Ovary (tissue), 7 donors: ENCODE measurements at regions not wholly inside any gene's neighbourhood (a gene's known extent, or its start where the extent isn't known, plus 50 kb on each side); places are given as distances from the start of the nearest gene placed in this dataset.
"Not testable (repeated sequence)": the region's sequence is repeated elsewhere in the genome, so short reads cannot be mapped to it uniquely, and the experiment has no call there.

Experiments used
- DNase-seq, 5 donors: peaks; one replicate each; pipeline ENCODE4 v3.0.0-alpha.2; 2019 to 2020
- H3K27ac ChIP-seq, 2 donors: fragments of 200-600 bp; one replicate each; pipeline versions ENCODE4 v1.5.1 to v1.8.0; 2019 to 2022
- H3K27me3 ChIP-seq: fragments of 200-600 bp; one replicate; pipeline ENCODE4 v1.8.0; 2022
- H3K36me3 ChIP-seq: fragments of 200-600 bp; sonication (generic); one replicate; pipeline ENCODE4 v1.5.1; 2019
- H3K4me1 ChIP-seq: one replicate; pipeline ENCODE4 v1.8.1; 2013; ENCODE audit warnings: mild to moderate bottlenecking, moderate library complexity; ENCODE audit not compliant: insufficient read depth
- H3K4me3 ChIP-seq: fragments of 200-600 bp; sonication (generic); one replicate; pipeline ENCODE4 v1.5.1; 2017
- H3K9me3 ChIP-seq, 2 donors: fragments of 200-600 bp in 1 of 2; sonication (generic) in 1 of 2; one replicate each; pipeline versions ENCODE4 v1.5.1 to v1.8.1; 2013 to 2019; ENCODE audit warnings: mild to moderate bottlenecking in 1 of 2, moderate library complexity in 1 of 2
- CTCF ChIP-seq, 3 donors: fragments of 450-650 bp in 2 of 3; fragments of 200-600 bp in 1 of 3; IDR thresholded peaks; one replicate each; pipeline versions ENCODE4 v1.5.1 to v1.8.0; 2016 to 2022; ENCODE audit warnings: antibody characterized with exemption in 3 of 3, mild to moderate bottlenecking in 1 of 3
- EP300 ChIP-seq: sonication (generic); formaldehyde crosslinking; IDR thresholded peaks from one replicate; pipeline ENCODE4 v1.6.1; 2017; ENCODE audit warnings: antibody characterized with exemption
- POLR2A ChIP-seq: fragments of 450-650 bp; IDR thresholded peaks from one replicate; pipeline ENCODE4 v1.6.1; 2017; ENCODE audit warnings: antibody characterized with exemption, mild to moderate bottlenecking, moderate library complexity
- WGBS, 3 donors: extraction: QIAGEN DNeasy Blood & Tissue Kit in 1 of 3; methylation state at CpG; one replicate each; pipeline versions ENCODE4 v1.1.5 to v1.1.7; 2013 to 2017; 5-methylcytosine and 5-hydroxymethylcytosine counted together
- intact Hi-C, 4 donors: fragments of 100-400 bp; cut with DNase I; formaldehyde crosslinking; loops; one replicate each; pipeline versions ENCODE4 v1.11.0 to v1.15.1; 2022 to 2023
- donor health status: DM: no; HTN: no; CAD: no; lungs with moderate emphysema.
- donor health status: DM: no; HTN: no; CAD: no.
- donor health status: Bipolar disorder and iron deficiency.
- donor health status: DM: no; HTN: no; CAD: no.
- donor health status: DM: yes; HTN: yes; CAD: no.

GRCh38 chr11:13216711-13217075, 60.9 kb upstream of the BMAL1 start:
- DNase-seq: no peak
- Histone ChIP-seq H3K9me3 (no peaks in the 10 kb centered on the region), H3K27ac (no peak overlapping the region), H3K4me3 (no peak overlapping the region), H3K4me1 (peaks cover 6% of the 10 kb centered on the region), H3K36me3 (no peaks in the 10 kb centered on the region), H3K27me3 (no peaks in the 10 kb centered on the region)
- TF ChIP-seq POLR2A (no peak), EP300 (no peak), CTCF (IDR thresholded peaks at IDR 0.05) (no peak)
- 91 to 98% (median 94%) methylated on average over 3 of the region's 3 CpGs for WGBS, 3 donors
- intact Hi-C loops: no loop called here

GRCh38 chr11:13218685-13219084, 58.9 kb upstream of the BMAL1 start:
- H3K9me3 ChIP-seq, H3K27ac ChIP-seq, H3K4me3 ChIP-seq, H3K36me3 ChIP-seq, H3K27me3 ChIP-seq, intact Hi-C loops, DNase-seq, H3K4me1 ChIP-seq: not testable (repeated sequence)
- WGBS, 3 donors: 89 to 100% (median 96%) methylated on average over 1 of the region's 1 CpG

GRCh38 chr11:13220148-13220547, 57.4 kb upstream of the BMAL1 start:
- no peaks in the 10 kb centered on the region for H3K36me3 ChIP-seq
- peaks cover 1% of the 10 kb centered on the region for H3K4me1 ChIP-seq
- DNase-seq: no peak
- no peak overlapping the region for H3K27ac ChIP-seq
- 76 to 87% (median 79%) methylated on average over 3 of the region's 3 CpGs for WGBS, 3 donors
- TF ChIP-seq POLR2A (no peak), EP300 (no peak), CTCF (IDR thresholded peaks at IDR 0.05) (no peak)
- no peaks in the 10 kb centered on the region for H3K9me3 ChIP-seq
- no peak overlapping the region for H3K4me3 ChIP-seq
- intact Hi-C loops: no loop called here
- H3K27me3 ChIP-seq: no peaks in the 10 kb centered on the region

GRCh38 chr11:13221722-13222121, 55.9 kb upstream of the BMAL1 start:
- Histone ChIP-seq H3K36me3 (no peaks in the 10 kb centered on the region), H3K4me1 (no peaks in the 10 kb centered on the region), H3K9me3 (no peaks in the 10 kb centered on the region), H3K4me3 (no peak overlapping the region), H3K27me3 (no peaks in the 10 kb centered on the region), H3K27ac (no peak overlapping the region)
- no peak for DNase-seq
- intact Hi-C loops: no loop called here
- TF ChIP-seq EP300: no peak
- no peak for TF ChIP-seq CTCF (IDR thresholded peaks at IDR 0.05)
- no peak for TF ChIP-seq POLR2A
- 77 to 88% (median 77%) methylated on average over 4 of the region's 4 CpGs for WGBS, 3 donors

- WGBS, 3 donors: 57 to 91% (median 61%) methylated on average over 3 of the region's 3 CpGs
- intact Hi-C loops: no loop called here
- no peaks in the 10 kb centered on the region for H3K36me3 ChIP-seq
Measured at GRCh38 chr11:13222285-13222684, 55.3 kb upstream of the BMAL1 start.

More at GRCh38 chr11:13222285-13222684, 55.3 kb upstream of the BMAL1 start:
- H3K4me1 ChIP-seq: no peaks in the 10 kb centered on the region
- H3K9me3 ChIP-seq: no peaks in the 10 kb centered on the region
- H3K4me3 ChIP-seq: no peak overlapping the region
- H3K27me3 ChIP-seq: no peaks in the 10 kb centered on the region
- no peak overlapping the region for H3K27ac ChIP-seq
- no peak for DNase-seq
- TF ChIP-seq EP300 (no peak), CTCF (IDR thresholded peaks at IDR 0.05) (no peak), POLR2A (no peak)
